ENCODE measurements at regions not wholly inside any gene's neighbourhood (a gene's known extent, or its start where the extent isn't known, plus 50 kb on each side); places are given as distances from the start of the nearest gene placed in this dataset.

GRCh38 chrX:23079347-23079746, 79.6 kb downstream of the DDX53 start:
- ChIA-PET POLR2A (interaction anchor here (0.5 kb wide), 1 partner anchor 295 kb away, joined by 3 read pairs; no protein-coding TSS in a partner anchor), CTCF (ENCODE audit: unreplicated experiment) (no interaction called here)
- DNase-seq (ENCODE audit: low spot score): no peak
- Histone ChIP-seq H3K27ac (ENCODE audit: low read depth, low read length, poor library complexity, severe bottlenecking) (no peak overlapping the region), H3K4me3 (ENCODE audit: low read depth, low read length, poor library complexity, severe bottlenecking) (no peak overlapping the region), H3K9me3 (ENCODE audit: low read length) (no peaks in the 10 kb centered on the region), H4K20me1 (ENCODE audit: insufficient read depth, low read length) (no peaks in the 10 kb centered on the region), H3K79me2 (ENCODE audit: insufficient read depth, low read depth, low read length) (no peaks in the 10 kb centered on the region), H2AFZ (ENCODE audit: low read length) (no peak overlapping the region), H3K4me1 (ENCODE audit: insufficient read depth, low read length, poor library complexity, severe bottlenecking) (no peaks in the 10 kb centered on the region), H3K36me3 (ENCODE audit: insufficient read depth, low read length) (no peaks in the 10 kb centered on the region), H3K9me2 (ENCODE audit: insufficient read depth, low read length) (no peaks in the 10 kb centered on the region), H3K4me2 (ENCODE audit: low read length) (no peak overlapping the region)
- no peak for TF ChIP-seq EZH2phosphoT487 (IDR thresholded peaks at IDR 0.05; ENCODE audit: borderline replicate concordance, low read depth, low read length)
- TF ChIP-seq CTCF (conservative IDR thresholded peaks at IDR 0.05; ENCODE audit: low read length): peak; percentile 32; the same call in 1 of the 2 replicates
- BruUV-seq (replicated peaks): no TSS peak
- intact Hi-C loops (cut with micrococcal nuclease; ENCODE audit: unreplicated experiment): no loop called here

- no peaks in the 10 kb centered on the region for H3K4me1 ChIP-seq (ENCODE audit: insufficient read depth, low read length, poor library complexity, severe bottlenecking)
- H4K20me1 ChIP-seq (ENCODE audit: insufficient read depth, low read length): no peaks in the 10 kb centered on the region
- no peak overlapping the region for H3K4me3 ChIP-seq (ENCODE audit: low read depth, low read length, poor library complexity, severe bottlenecking)
- BruUV-seq (replicated peaks): no TSS peak
- H3K4me2 ChIP-seq (ENCODE audit: low read length): no peak overlapping the region
- intact Hi-C loops (cut with micrococcal nuclease; ENCODE audit: unreplicated experiment): no loop called here
- no peak overlapping the region for H3K27ac ChIP-seq (ENCODE audit: low read depth, low read length, poor library complexity, severe bottlenecking)
- no peaks in the 10 kb centered on the region for H3K36me3 ChIP-seq (ENCODE audit: insufficient read depth, low read length)
- TF ChIP-seq CTCF (conservative IDR thresholded peaks at IDR 0.05; ENCODE audit: low read length) (no peak), EZH2phosphoT487 (IDR thresholded peaks at IDR 0.05; ENCODE audit: borderline replicate concordance, low read depth, low read length) (no peak)
- H3K9me2 ChIP-seq (ENCODE audit: insufficient read depth, low read length): no peaks in the 10 kb centered on the region
- no peaks in the 10 kb centered on the region for H3K79me2 ChIP-seq (ENCODE audit: insufficient read depth, low read depth, low read length)
- H3K9me3 ChIP-seq (ENCODE audit: low read length): no peaks in the 10 kb centered on the region
- no peak overlapping the region for H2AFZ ChIP-seq (ENCODE audit: low read length)
- ChIA-PET CTCF (ENCODE audit: unreplicated experiment) (no interaction called here), POLR2A (no interaction called here)
- DNase-seq (ENCODE audit: low spot score): no peak
These were observed 101.1 kb downstream of the DDX53 start for GRCh38 chrX:23100826-23101225.

GRCh38 chrX:23103546-23103945, 103.8 kb downstream of the DDX53 start:
- no peak overlapping the region for H2AFZ ChIP-seq (ENCODE audit: low read length)
- no peaks in the 10 kb centered on the region for H3K9me2 ChIP-seq (ENCODE audit: insufficient read depth, low read length)
- no peak overlapping the region for H3K4me3 ChIP-seq (ENCODE audit: low read depth, low read length, poor library complexity, severe bottlenecking)
- CTCF ChIA-PET (ENCODE audit: unreplicated experiment): no interaction called here
- H3K9me3 ChIP-seq (ENCODE audit: low read length): no peaks in the 10 kb centered on the region
- intact Hi-C loops (cut with micrococcal nuclease; ENCODE audit: unreplicated experiment): no loop called here
- POLR2A ChIA-PET: no interaction called here
- H3K27ac ChIP-seq (ENCODE audit: low read depth, low read length, poor library complexity, severe bottlenecking): no peak overlapping the region
- TF ChIP-seq CTCF (conservative IDR thresholded peaks at IDR 0.05; ENCODE audit: low read length) (no peak), EZH2phosphoT487 (IDR thresholded peaks at IDR 0.05; ENCODE audit: borderline replicate concordance, low read depth, low read length) (no peak)
- H3K79me2 ChIP-seq (ENCODE audit: insufficient read depth, low read depth, low read length): no peaks in the 10 kb centered on the region
- H3K4me1 ChIP-seq (ENCODE audit: insufficient read depth, low read length, poor library complexity, severe bottlenecking): no peaks in the 10 kb centered on the region
- DNase-seq (ENCODE audit: low spot score): no peak
- no peak overlapping the region for H3K4me2 ChIP-seq (ENCODE audit: low read length)
- no peaks in the 10 kb centered on the region for H4K20me1 ChIP-seq (ENCODE audit: insufficient read depth, low read length)
- no TSS peak for BruUV-seq (replicated peaks)
- no peaks in the 10 kb centered on the region for H3K36me3 ChIP-seq (ENCODE audit: insufficient read depth, low read length)
